ENCODE measurements at regions not wholly inside any gene's neighbourhood (a gene's known extent, or its start where the extent isn't known, plus 50 kb on each side); places are given as distances from the start of the nearest gene placed in this dataset.

DNA sequence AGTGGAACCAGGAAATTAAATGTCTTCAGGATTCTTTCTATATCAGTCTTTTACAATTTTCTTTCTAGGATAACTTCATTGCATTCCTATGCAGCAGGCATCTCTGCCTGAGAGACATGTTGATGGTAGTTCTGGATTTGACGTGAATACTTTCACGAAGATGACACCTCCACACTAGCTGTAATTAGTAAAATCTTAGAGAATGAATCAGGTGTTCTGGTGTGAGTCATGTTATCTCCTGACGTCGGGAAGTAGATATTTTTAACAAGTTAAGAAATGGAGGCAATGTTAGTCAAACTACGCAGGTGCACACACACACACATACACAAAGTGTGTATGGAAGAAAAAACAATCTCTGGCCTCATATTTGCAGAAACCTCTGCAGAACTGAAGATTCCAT lies 1661.3 kb upstream of the MIR17HG start:
- no peaks in the 10 kb centered on the region for H3K36me3 Mint-ChIP-seq (ENCODE audit: low read depth)
- DNase-seq: no peak
- TF ChIP-seq, protein P1, sequence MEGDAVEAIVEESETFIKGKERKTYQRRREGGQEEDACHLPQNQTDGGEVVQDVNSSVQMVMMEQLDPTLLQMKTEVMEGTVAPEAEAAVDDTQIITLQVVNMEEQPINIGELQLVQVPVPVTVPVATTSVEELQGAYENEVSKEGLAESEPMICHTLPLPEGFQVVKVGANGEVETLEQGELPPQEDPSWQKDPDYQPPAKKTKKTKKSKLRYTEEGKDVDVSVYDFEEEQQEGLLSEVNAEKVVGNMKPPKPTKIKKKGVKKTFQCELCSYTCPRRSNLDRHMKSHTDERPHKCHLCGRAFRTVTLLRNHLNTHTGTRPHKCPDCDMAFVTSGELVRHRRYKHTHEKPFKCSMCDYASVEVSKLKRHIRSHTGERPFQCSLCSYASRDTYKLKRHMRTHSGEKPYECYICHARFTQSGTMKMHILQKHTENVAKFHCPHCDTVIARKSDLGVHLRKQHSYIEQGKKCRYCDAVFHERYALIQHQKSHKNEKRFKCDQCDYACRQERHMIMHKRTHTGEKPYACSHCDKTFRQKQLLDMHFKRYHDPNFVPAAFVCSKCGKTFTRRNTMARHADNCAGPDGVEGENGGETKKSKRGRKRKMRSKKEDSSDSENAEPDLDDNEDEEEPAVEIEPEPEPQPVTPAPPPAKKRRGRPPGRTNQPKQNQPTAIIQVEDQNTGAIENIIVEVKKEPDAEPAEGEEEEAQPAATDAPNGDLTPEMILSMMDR (IDR thresholded peaks at IDR 0.05): no peak
- H3K9me3 Mint-ChIP-seq: peaks cover 2% of the 10 kb centered on the region
- no peak overlapping the region for H3K4me3 Mint-ChIP-seq
- no peak for ATAC-seq (ENCODE audit: low read depth)
- H3K27ac Mint-ChIP-seq: no peak overlapping the region
- no peaks in the 10 kb centered on the region for H3K4me1 Mint-ChIP-seq
- intact Hi-C loops (cut with micrococcal nuclease): no loop called here
- CTCF ChIA-PET: no interaction called here
- POLR2A ChIA-PET: no interaction called here
- no peaks in the 10 kb centered on the region for H3K27me3 Mint-ChIP-seq

DNA sequence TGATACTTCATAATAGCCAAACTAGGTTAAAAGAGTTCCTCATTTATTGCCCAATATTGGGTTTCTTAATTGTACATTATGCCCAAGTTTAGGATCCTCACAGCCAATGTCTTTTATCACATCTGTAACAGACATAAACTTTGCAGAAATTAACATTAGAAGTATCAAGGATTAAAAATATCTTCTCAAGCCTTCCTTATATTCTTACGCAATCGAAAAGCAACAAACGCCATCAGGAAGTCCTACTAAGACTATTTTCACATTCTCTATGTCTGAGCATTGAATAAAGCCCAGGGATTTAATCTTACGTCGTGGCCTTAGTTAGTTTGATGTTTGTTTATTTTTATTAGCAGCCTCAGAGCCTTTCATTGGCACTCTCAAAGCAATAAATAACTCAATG lies 1660.4 kb upstream of the MIR17HG start:
- H3K27ac Mint-ChIP-seq: no peak overlapping the region
- DNase-seq: no peak
- H3K4me3 Mint-ChIP-seq: no peak overlapping the region
- no peaks in the 10 kb centered on the region for H3K36me3 Mint-ChIP-seq (ENCODE audit: low read depth)
- intact Hi-C loops (cut with micrococcal nuclease): no loop called here
- peaks cover 2% of the 10 kb centered on the region for H3K9me3 Mint-ChIP-seq
- no peak for ATAC-seq (ENCODE audit: low read depth)
- POLR2A ChIA-PET: no interaction called here
- H3K27me3 Mint-ChIP-seq: no peaks in the 10 kb centered on the region
- CTCF ChIA-PET: no interaction called here
- H3K4me1 Mint-ChIP-seq: no peaks in the 10 kb centered on the region
- TF ChIP-seq, protein P1 (IDR thresholded peaks at IDR 0.05): no peak

DNA sequence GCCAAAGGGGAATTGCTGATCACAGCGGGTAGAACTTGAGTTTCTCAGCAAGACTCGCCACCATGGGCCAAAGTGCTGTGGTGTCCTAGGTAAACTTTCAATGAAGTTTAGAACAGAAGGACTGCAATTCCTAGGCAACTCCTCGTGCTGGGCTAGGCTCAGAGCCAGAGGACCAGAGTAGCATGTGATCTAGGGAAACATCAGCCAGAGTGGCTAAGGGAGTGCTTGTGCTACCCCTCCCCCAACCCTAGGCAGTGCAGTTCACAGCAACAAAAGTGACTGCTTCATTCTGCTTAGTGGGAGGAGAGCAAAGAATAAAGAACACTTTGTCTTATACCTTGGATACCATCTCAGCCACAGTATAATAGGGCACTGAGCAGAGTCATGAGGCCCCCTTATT lies 1658.6 kb upstream of the MIR17HG start:
- Mint-ChIP-seq H3K36me3 (ENCODE audit: low read depth) (no peaks in the 10 kb centered on the region), H3K27me3 (no peaks in the 10 kb centered on the region), H3K4me1 (no peaks in the 10 kb centered on the region), H3K4me3 (no peak overlapping the region), H3K27ac (no peak overlapping the region), H3K9me3 (peaks cover 2% of the 10 kb centered on the region)
- intact Hi-C loops (cut with micrococcal nuclease): no loop called here
- TF ChIP-seq, protein P1 (IDR thresholded peaks at IDR 0.05): no peak
- DNase-seq (no peak), ATAC-seq (ENCODE audit: low read depth) (no peak)
- ChIA-PET CTCF (no interaction called here), POLR2A (no interaction called here)

DNA sequence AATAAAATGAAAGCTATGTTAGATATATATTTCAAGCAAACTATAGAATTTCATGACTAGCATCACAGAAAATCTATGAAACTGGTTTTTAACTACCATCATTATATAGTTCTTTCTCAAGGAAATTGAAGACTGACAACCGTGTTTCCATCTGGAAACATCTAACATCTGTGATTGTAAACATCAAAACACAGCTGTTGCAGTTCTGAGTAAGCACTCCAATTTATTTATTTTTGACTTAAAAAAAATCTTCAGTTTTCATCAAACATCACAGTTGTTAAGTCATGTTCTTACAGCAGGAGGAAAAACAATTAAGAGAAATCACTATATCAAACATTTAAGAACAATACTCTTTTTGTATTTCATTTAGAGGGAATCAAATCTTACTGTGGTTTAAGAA lies 1653.0 kb upstream of the MIR17HG start:
- no peaks in the 10 kb centered on the region for H3K27me3 Mint-ChIP-seq
- H3K4me3 Mint-ChIP-seq: no peak overlapping the region
- TF ChIP-seq, protein P1 (IDR thresholded peaks at IDR 0.05): no peak
- ATAC-seq (ENCODE audit: low read depth) (no peak), DNase-seq (no peak)
- intact Hi-C loops (cut with micrococcal nuclease): no loop called here
- H3K36me3 Mint-ChIP-seq (ENCODE audit: low read depth): no peaks in the 10 kb centered on the region
- H3K27ac Mint-ChIP-seq: no peak overlapping the region
- H3K9me3 Mint-ChIP-seq: peaks cover 4% of the 10 kb centered on the region
- CTCF ChIA-PET: no interaction called here
- H3K4me1 Mint-ChIP-seq: no peaks in the 10 kb centered on the region
- POLR2A ChIA-PET: no interaction called here

DNA sequence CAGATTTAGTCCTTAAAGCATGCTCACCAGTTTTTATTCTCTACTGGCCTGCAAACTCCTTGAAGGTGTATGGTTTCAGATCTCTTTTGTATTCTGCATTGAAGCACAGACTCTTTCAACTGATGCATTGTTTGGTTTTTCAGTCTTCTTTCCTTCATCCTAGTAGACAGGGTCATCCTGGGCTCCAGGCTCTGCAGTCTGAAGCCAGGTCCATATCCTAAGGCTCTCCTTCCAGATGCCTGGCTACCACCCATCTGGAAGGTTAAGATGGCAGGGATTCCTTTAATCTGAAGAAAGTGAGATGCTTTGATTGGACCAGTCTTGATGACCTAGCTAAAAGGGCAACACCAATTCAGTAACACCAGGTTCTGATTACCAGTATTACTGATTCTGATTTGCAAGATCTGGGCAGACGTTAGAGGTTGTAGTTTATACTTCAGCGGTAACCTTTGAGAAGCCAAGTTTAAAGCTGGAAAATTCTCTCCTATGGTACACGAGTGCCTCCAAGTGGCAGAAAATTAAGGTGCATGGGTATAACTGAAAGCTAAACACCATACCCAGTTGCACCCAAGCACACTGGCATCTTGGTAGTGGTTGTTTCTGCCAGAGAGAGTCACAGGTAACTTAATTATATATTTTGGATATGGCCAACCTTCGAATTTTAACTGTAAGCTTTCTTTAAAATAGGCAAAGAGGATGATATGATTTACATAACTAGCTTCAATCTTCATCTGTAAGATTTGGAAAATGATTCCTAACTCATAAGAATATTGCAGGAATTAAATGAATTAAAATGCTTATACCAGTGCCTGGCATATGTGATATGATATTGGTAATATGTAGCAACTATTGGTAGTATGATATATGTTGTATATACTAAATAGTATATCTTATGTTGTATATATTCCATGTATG lies 1651.9 kb upstream of the MIR17HG start:
- intact Hi-C loops (cut with micrococcal nuclease): no loop called here
- no peaks in the 10 kb centered on the region for H3K4me1 Mint-ChIP-seq
- H3K27ac Mint-ChIP-seq: no peak overlapping the region
- peaks cover 3% of the 10 kb centered on the region for H3K9me3 Mint-ChIP-seq
- no peak for ATAC-seq (ENCODE audit: low read depth)
- ChIA-PET CTCF (no interaction called here), POLR2A (no interaction called here)
- H3K27me3 Mint-ChIP-seq: no peaks in the 10 kb centered on the region
- no peaks in the 10 kb centered on the region for H3K36me3 Mint-ChIP-seq (ENCODE audit: low read depth)
- DNase-seq: no peak
- TF ChIP-seq, protein P1 (IDR thresholded peaks at IDR 0.05): no peak
- H3K4me3 Mint-ChIP-seq: no peak overlapping the region
